GM13976 (cell line): ENCODE measurements at regions not wholly inside any gene's neighbourhood (a gene's known extent, or its start where the extent isn't known, plus 50 kb on each side); places are given as distances from the start of the nearest gene placed in this dataset.

Experiments used
- DNase-seq: peaks from one replicate; pipeline ENCODE4 v3.0.0; 2012; ENCODE audit warnings: low spot score
- in situ Hi-C: fragments of 300-500 bp; cut with MboI; formaldehyde crosslinking; loops from one replicate; pipeline ENCODE4 v1.12.0; 2022; ENCODE audit warnings: low sequenced_read_pairs, mixed read lengths, inconsistent platforms; ENCODE audit not compliant: unreplicated experiment
- TF ChIP-seq, protein P1 (sequence below): IDR thresholded peaks from 2 replicates; pipeline ENCODE4 v1.5.1; 2012; ENCODE audit warnings: borderline replicate concordance, mild to moderate bottlenecking; ENCODE audit not compliant: insufficient read depth; ENCODE audit errors: extremely low read depth, missing control alignments, control extremely low read depth

DNA sequence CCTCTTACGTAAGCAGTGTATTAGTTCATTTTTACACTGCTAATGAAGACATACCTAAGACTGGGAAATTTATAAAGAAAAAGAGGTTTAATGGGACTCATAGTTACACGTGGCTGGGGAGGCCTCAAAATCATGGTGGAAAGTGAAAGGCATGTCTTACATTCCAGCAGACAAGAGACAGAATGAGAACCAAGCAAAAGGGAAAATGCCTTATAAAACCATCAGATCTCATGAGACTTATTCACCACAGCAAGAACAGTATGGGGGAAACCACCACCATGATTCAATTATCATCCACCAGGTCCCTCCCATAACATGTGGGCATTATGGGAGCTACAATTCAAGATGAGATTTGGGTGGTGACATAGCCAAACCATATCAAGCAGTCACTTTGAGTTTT is 126.3 kb upstream of the CXCL12 start:
- in situ Hi-C loops, result no loop called here
- TF ChIP-seq, protein P1, sequence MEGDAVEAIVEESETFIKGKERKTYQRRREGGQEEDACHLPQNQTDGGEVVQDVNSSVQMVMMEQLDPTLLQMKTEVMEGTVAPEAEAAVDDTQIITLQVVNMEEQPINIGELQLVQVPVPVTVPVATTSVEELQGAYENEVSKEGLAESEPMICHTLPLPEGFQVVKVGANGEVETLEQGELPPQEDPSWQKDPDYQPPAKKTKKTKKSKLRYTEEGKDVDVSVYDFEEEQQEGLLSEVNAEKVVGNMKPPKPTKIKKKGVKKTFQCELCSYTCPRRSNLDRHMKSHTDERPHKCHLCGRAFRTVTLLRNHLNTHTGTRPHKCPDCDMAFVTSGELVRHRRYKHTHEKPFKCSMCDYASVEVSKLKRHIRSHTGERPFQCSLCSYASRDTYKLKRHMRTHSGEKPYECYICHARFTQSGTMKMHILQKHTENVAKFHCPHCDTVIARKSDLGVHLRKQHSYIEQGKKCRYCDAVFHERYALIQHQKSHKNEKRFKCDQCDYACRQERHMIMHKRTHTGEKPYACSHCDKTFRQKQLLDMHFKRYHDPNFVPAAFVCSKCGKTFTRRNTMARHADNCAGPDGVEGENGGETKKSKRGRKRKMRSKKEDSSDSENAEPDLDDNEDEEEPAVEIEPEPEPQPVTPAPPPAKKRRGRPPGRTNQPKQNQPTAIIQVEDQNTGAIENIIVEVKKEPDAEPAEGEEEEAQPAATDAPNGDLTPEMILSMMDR, result no peak
- no peak for DNase-seq

DNA sequence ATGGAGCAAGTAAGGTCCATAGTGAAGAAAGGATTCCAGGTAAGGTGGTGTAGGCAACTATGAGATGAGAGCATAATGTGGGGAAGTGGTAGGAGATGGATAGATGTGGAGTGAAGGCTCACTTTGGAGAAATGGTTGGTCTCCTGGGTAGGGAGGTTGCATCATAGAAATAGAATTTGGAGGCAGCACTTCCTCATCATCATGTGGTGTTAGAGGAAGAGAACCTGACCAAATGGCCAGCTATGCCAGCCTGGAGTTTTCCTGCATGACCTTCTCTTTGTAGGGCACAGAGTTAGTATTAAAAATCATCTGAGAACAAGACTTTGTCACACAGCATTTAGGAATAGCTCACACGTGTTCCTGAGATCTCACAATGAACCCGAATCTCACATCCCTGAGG is 126.7 kb upstream of the CXCL12 start:
- TF ChIP-seq, protein P1, result no peak
- DNase-seq, result no peak
- in situ Hi-C loops, result no loop called here

DNA sequence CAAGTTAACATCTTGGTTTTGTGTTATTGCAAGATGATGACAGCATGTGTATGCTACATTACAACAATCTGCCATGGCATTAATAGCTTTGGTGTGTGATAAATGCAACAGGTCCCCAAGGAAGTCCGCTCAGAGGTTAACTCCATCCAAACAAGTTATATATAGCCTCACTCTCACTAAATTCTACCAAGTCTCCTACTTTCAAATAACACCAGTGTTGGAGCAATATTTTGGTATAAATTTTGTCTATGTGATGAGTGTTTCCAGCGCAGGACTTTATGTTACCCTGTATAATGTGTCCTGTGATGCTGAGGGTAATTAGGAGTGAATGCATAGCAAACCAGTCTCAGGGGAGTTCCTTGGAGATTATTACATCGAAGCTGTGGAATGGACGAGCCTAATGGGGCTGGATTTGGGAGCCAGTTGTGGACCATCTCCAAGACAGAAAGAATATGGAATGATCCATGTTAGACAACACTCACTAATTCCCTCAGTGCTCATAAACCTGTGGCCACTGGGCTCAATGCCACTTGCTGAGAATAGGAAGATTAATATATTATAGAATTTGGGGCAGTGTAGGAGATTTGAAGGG is 127.6 kb upstream of the CXCL12 start:
- TF ChIP-seq, protein P1, result no peak
- no peak for DNase-seq
- in situ Hi-C loops, result no loop called here

DNA sequence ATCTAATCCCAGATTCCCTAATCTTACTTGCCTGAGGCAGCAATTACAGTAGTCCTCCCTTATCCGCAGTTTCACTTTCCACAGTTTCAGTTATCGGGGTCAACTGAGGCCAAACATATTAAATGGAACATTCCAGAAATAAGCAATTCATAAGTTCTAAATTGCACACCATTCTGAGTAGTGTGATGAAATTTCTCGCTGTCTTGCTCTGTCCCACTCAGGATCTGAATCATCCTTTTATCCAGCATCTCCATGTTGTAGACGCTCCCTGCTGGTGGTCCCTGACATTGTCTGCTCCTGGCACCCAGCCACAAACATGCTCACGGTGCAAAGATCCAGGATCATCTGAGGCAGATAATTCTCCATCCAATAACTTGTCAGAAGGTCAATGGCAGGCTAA is 128.7 kb upstream of the CXCL12 start:
- TF ChIP-seq, protein P1, result no peak

DNA sequence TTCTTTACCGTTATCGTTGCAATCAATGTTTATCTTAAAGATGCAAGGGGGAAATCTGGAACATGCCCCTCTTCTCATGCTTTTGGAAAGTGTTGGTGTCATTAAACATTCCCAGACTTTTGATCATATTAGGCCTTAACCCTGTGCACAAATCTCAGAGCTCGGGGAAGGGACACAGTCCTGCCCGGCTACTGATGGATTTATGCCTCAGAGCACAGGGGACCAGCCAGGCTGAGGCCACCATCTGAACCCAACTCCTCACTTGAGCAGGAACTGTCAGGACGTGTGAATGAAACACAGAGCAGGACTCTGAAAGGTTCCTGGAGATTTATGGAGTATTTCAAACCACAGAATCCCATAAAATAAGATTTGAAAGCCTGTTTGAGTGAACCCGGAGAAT is 132.0 kb upstream of the CXCL12 start:
- in situ Hi-C loops, result no loop called here
- TF ChIP-seq, protein P1, result no peak
- DNase-seq, result no peak

More for the DNA sequence above, 128.7 kb upstream of the CXCL12 start:
- no peak for DNase-seq
- in situ Hi-C loops, result no loop called here

DNA sequence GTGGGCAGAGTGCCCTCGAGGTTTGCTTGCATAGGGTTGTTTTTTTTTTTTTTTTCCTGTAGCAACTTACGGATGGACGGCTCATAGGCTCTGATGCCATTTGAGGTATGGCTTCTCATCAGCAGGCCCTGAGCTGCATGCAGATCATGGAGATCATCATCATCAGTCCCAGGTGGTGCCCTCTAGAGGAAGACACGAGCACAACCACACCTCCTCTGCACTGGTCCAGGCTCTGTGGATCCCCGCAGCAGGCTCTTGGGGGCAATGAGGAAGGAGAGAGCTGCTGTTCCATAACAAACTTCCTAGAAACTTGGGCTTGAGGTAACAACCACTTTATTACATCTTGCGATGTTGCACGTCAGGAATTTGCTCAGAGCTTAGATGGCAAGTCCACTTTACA is 132.7 kb upstream of the CXCL12 start:
- no peak for DNase-seq
- in situ Hi-C loops, result no loop called here
- TF ChIP-seq, protein P1, result peak; percentile 36
